GM12878 (cell line): ENCODE measurements at regions not wholly inside any gene's neighbourhood (a gene's known extent, or its start where the extent isn't known, plus 50 kb on each side); places are given as distances from the start of the nearest gene placed in this dataset.

ENCODE experiments used
- EZH2 ChIP-seq: IDR thresholded peaks from 2 replicates; pipeline ENCODE4 v1.6.1; 2012; ENCODE audit warnings: low read depth, mild to moderate bottlenecking, control low read depth, inconsistent platforms, low read length, borderline replicate concordance; ENCODE audit not compliant: control insufficient read depth
- JUND ChIP-seq: IDR thresholded peaks from 2 replicates; pipeline ENCODE4 v1.6.1; 2012; ENCODE audit warnings: low read depth, mild to moderate bottlenecking, low read length, improper control_type of control experiment, moderate library complexity
- KDM1A ChIP-seq: fragments of 200-600 bp; sonication (generic); IDR thresholded peaks from 2 replicates; pipeline ENCODE4 v1.6.1; 2016; ENCODE audit warnings: borderline replicate concordance
- SUPT20H ChIP-seq: IDR thresholded peaks from 2 replicates; pipeline ENCODE4 v1.6.1; 2011; ENCODE audit warnings: low read depth, mild to moderate bottlenecking, low read length, moderate library complexity, borderline replicate concordance; ENCODE audit not compliant: control insufficient read depth
- YY1 ChIP-seq: IDR thresholded peaks from 2 replicates; pipeline ENCODE4 v1.6.1; 2011; ENCODE audit warnings: low read depth, mild to moderate bottlenecking, low read length
- TF ChIP-seq, protein P1 (sequence below), 3 experiments: IDR thresholded peaks in 2 of 3; conservative IDR thresholded peaks in 1 of 3; 2 replicates each; pipeline ENCODE4 v1.5.1; 2011; ENCODE audit warnings: low read depth in 3 of 3, low read length in 3 of 3, mild to moderate bottlenecking in 3 of 3, control low read depth in 2 of 3, moderate library complexity in 2 of 3, inconsistent platforms in 1 of 3, mixed read lengths in 1 of 3; ENCODE audit not compliant: control insufficient read depth in 2 of 3, insufficient read depth in 1 of 3; ENCODE audit errors: extremely low read depth in 1 of 3

DNA sequence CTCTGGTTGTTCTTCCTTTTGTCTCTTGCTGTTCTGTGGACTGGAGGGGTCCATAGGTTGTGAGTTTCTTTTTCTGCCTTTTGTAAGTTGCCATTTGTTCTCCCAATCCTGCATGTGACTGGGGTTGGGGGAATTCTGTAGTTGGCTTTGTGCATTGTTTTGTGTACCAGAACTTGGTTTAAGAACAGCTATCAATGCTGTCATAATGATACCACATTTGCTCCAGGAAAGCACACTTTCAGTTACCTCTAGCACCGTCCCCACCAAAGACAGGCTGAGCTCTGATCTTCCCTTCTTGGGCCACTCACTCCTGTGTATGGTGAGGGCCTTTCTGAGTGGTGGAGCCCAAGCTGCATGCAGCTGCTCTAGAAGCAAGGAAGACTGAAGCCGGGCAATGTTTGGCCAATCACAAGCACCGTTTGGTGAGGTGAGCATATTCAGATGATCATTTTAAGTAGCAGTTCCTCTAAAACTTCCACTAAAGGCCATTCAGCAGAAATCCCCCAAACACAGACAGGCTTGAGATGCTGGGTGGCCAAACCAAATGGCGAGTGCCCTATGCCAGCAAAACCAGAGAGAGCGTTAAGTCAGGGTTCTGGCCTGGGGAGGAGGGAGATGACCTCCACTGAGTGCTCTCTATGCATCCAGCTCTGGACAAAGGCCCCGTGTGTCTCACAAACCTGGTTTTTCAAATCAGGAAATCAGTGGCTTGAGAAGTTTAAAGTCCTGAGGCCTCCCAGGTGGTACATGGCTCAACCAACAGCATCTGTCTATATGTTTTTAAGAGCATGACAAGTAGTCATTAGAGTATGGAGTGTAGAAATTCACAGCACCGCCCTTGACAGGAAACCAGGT is 120.7 kb upstream of the SPATA13 start:
- TF ChIP-seq YY1, result no peak
- no peak for TF ChIP-seq SUPT20H
- no peak for TF ChIP-seq JUND
- TF ChIP-seq, protein P1, sequence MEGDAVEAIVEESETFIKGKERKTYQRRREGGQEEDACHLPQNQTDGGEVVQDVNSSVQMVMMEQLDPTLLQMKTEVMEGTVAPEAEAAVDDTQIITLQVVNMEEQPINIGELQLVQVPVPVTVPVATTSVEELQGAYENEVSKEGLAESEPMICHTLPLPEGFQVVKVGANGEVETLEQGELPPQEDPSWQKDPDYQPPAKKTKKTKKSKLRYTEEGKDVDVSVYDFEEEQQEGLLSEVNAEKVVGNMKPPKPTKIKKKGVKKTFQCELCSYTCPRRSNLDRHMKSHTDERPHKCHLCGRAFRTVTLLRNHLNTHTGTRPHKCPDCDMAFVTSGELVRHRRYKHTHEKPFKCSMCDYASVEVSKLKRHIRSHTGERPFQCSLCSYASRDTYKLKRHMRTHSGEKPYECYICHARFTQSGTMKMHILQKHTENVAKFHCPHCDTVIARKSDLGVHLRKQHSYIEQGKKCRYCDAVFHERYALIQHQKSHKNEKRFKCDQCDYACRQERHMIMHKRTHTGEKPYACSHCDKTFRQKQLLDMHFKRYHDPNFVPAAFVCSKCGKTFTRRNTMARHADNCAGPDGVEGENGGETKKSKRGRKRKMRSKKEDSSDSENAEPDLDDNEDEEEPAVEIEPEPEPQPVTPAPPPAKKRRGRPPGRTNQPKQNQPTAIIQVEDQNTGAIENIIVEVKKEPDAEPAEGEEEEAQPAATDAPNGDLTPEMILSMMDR (IDR thresholded peaks at IDR 0.05 in 2 of 3, conservative IDR thresholded peaks at IDR 0.05 in 1 of 3; ENCODE audit: control insufficient read depth in 2 of 3, extremely low read depth in 1 of 3, insufficient read depth in 1 of 3, low read depth in 3 of 3, low read length in 3 of 3), result no peak
- no peak for TF ChIP-seq EZH2
- no peak for TF ChIP-seq KDM1A
